PC-3 (cell line): ENCODE measurements at regions not wholly inside any gene's neighbourhood (a gene's known extent, or its start where the extent isn't known, plus 50 kb on each side); places are given as distances from the start of the nearest gene placed in this dataset.

Source experiments
- ATAC-seq: fragments of 200-7000 bp; cut with Tn5 transposase; 2 replicates; pipeline ENCODE4 v1.9.1; 2020; ENCODE audit warnings: mild to moderate bottlenecking, moderate library complexity
- BruUV-seq: library from RNA; stranded (reverse); fragments of 400-500 nt; replicated peaks from 2 replicates; lab custom pipeline; 2021; lab: Mats Ljungman, UMichigan
- CTCF ChIA-PET: fragments of 300-600 bp; sonication (Branson Sonifier 250); formaldehyde crosslinking; loops from one replicate; lab custom pipeline; 2022; ENCODE audit warnings: antibody characterized with exemption; lab: Charles Lee
- POLR2A ChIA-PET: fragments of 300-600 bp; sonication (Branson Sonifier 250); formaldehyde crosslinking; loops from one replicate; lab custom pipeline; 2022; ENCODE audit warnings: antibody characterized with exemption; ENCODE audit not compliant: unreplicated experiment; lab: Charles Lee
- DNase-seq: peaks from one replicate; pipeline ENCODE4 v3.0.0-alpha.2; 2015
- H2AFZ ChIP-seq: fragments of 300-600 bp; sonication (generic); 2 replicates; pipeline ENCODE4 v1.6.0; 2016; ENCODE audit warnings: antibody characterized with exemption, low read length
- H3F3A ChIP-seq: fragments of 300-600 bp; sonication (generic); one replicate; pipeline ENCODE4 v1.6.0; 2017; ENCODE audit warnings: antibody characterized with exemption, low read length, control low read depth, mild to moderate bottlenecking; ENCODE audit not compliant: unreplicated experiment
- H3K27ac ChIP-seq: fragments of 300-600 bp; sonication (generic); 2 replicates; pipeline ENCODE4 v1.5.1; 2016; ENCODE audit warnings: mild to moderate bottlenecking, low read length
- H3K27me3 ChIP-seq: fragments of 300-600 bp; sonication (generic); 2 replicates; pipeline ENCODE4 v1.6.1; 2016; ENCODE audit warnings: low read length, mixed read lengths
- H3K36me3 ChIP-seq: fragments of 300-600 bp; sonication (generic); 2 replicates; pipeline ENCODE4 v1.6.1; 2016; ENCODE audit warnings: low read depth, mixed run types, low read length, mixed read lengths
- H3K4me1 ChIP-seq: fragments of 300-600 bp; sonication (generic); 2 replicates; pipeline ENCODE4 v1.5.1; 2016; ENCODE audit warnings: low read length; ENCODE audit not compliant: insufficient read depth
- H3K4me2 ChIP-seq: fragments of 300-600 bp; sonication (generic); 2 replicates; pipeline ENCODE4 v1.6.0; 2016; ENCODE audit warnings: low read length
- H3K4me3 ChIP-seq: fragments of 300-600 bp; sonication (generic); 2 replicates; pipeline ENCODE4 v1.5.1; 2016; ENCODE audit warnings: mild to moderate bottlenecking, low read length, mixed read lengths
- H3K79me2 ChIP-seq: fragments of 300-600 bp; sonication (generic); 2 replicates; pipeline ENCODE4 v1.6.1; 2017; ENCODE audit warnings: low read length, mixed read lengths
- H3K9ac ChIP-seq: fragments of 300-600 bp; sonication (generic); 2 replicates; pipeline ENCODE4 v1.6.0; 2016; ENCODE audit warnings: mild to moderate bottlenecking, low read length
- H3K9me2 ChIP-seq: fragments of 300-600 bp; sonication (generic); replicated peaks from 2 replicates; pipeline ENCODE4 v1.6.1; 2016; ENCODE audit warnings: mixed run types, low read length, mixed read lengths
- H3K9me3 ChIP-seq: fragments of 300-600 bp; sonication (generic); 2 replicates; pipeline ENCODE4 v1.6.1; 2016; ENCODE audit warnings: low read length, mixed read lengths
- H4K20me1 ChIP-seq: fragments of 300-600 bp; sonication (generic); 2 replicates; pipeline ENCODE4 v1.6.1; 2016; ENCODE audit warnings: low read length, mixed read lengths
- CTCF ChIP-seq: fragments of 300-600 bp; sonication (generic); conservative IDR thresholded peaks from 2 replicates; pipeline ENCODE4 v1.5.1; 2017; ENCODE audit warnings: antibody characterized with exemption, low read depth, mild to moderate bottlenecking, low read length
- EZH2 ChIP-seq: fragments of 300-600 bp; sonication (generic); IDR thresholded peaks from one replicate; pipeline ENCODE4 v1.6.1; 2017; ENCODE audit warnings: antibody characterized with exemption, mild to moderate bottlenecking, low read length; ENCODE audit not compliant: unreplicated experiment
- EZH2phosphoT487 ChIP-seq: fragments of 300-600 bp; sonication (generic); IDR thresholded peaks from 2 replicates; pipeline ENCODE4 v1.6.1; 2018; ENCODE audit warnings: mild to moderate bottlenecking, antibody characterized with exemption, low read length, borderline replicate concordance
- intact Hi-C: fragments of 100-400 bp; cut with micrococcal nuclease; formaldehyde crosslinking; loops from 2 replicates; pipeline ENCODE4 v1.9.0; 2023

DNA sequence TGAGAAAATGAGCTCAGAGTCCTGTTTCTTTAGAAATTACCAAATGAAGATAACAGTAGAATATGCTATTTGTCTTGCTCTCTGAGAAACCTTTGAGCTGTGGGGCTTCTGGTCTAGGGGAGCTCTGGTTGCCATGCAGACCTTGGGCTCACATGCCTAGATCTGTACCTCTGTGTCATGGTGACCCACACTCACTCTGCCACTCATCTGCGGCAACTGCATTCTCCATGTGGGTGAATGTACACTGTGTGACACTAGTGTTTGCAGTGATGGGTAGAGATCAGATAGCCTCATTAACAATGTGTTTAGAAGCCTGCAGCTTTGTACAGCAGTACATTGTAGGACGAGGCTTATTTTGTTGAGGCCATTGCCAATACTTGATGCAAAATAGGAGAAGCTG lies 521.2 kb downstream of the CHSY3 start:
- no peaks in the 10 kb centered on the region for H3K9me3 ChIP-seq
- H4K20me1 ChIP-seq = no peaks in the 10 kb centered on the region
- intact Hi-C loops = no loop called here
- no peak overlapping the region for H3K4me3 ChIP-seq
- no peak overlapping the region for H2AFZ ChIP-seq
- TF ChIP-seq EZH2 (no peak), EZH2phosphoT487 (no peak), CTCF (no peak)
- no peaks in the 10 kb centered on the region for H3K36me3 ChIP-seq
- no peaks in the 10 kb centered on the region for H3K79me2 ChIP-seq
- CTCF ChIA-PET = no interaction called here
- POLR2A ChIA-PET = no interaction called here
- no peak overlapping the region for H3K9ac ChIP-seq
- ATAC-seq = no peak
- no peaks in the 10 kb centered on the region for H3K27me3 ChIP-seq
- BruUV-seq = no TSS peak
- H3K4me2 ChIP-seq = no peak overlapping the region
- H3K27ac ChIP-seq = no peak overlapping the region
- DNase-seq = no peak
- H3K9me2 ChIP-seq = no peaks in the 10 kb centered on the region
- no peaks in the 10 kb centered on the region for H3F3A ChIP-seq
- H3K4me1 ChIP-seq = no peaks in the 10 kb centered on the region

GRCh38 chr5:130424341-130424740 lies 520.1 kb downstream of the CHSY3 start:
- H3K27me3 ChIP-seq = no peaks in the 10 kb centered on the region
- ATAC-seq (no peak), DNase-seq (no peak)
- no TSS peak for BruUV-seq
- no peak for TF ChIP-seq EZH2
- no peak for TF ChIP-seq CTCF
- no peak for TF ChIP-seq EZH2phosphoT487
- intact Hi-C loops = no loop called here
- H3K4me2 ChIP-seq = no peak overlapping the region
- no peaks in the 10 kb centered on the region for H3K9me3 ChIP-seq
- ChIA-PET CTCF (no interaction called here), POLR2A (no interaction called here)
- H3K4me1 ChIP-seq = no peaks in the 10 kb centered on the region
- H3K9ac ChIP-seq = no peak overlapping the region
- no peaks in the 10 kb centered on the region for H3K9me2 ChIP-seq
- no peaks in the 10 kb centered on the region for H3K79me2 ChIP-seq
- H4K20me1 ChIP-seq = no peaks in the 10 kb centered on the region
- H3K36me3 ChIP-seq = no peaks in the 10 kb centered on the region
- H3K27ac ChIP-seq = no peak overlapping the region
- H3K4me3 ChIP-seq = no peak overlapping the region
- H3F3A ChIP-seq = no peaks in the 10 kb centered on the region
- H2AFZ ChIP-seq = no peak overlapping the region

- no peak overlapping the region for H3K4me2 ChIP-seq
- no peak overlapping the region for H2AFZ ChIP-seq
- H3F3A ChIP-seq = no peaks in the 10 kb centered on the region
- DNase-seq = no peak
- intact Hi-C loops = loop anchor here (5.0 kb wide), 2 partner anchors 116 to 319 kb away; no protein-coding TSS in a partner anchor
- no peaks in the 10 kb centered on the region for H3K9me3 ChIP-seq
- no peak for ATAC-seq
- H3K79me2 ChIP-seq = no peaks in the 10 kb centered on the region
- no peaks in the 10 kb centered on the region for H3K36me3 ChIP-seq
- no peaks in the 10 kb centered on the region for H3K27me3 ChIP-seq
- peaks cover 15% of the 10 kb centered on the region for H3K4me1 ChIP-seq
- no peak overlapping the region for H3K27ac ChIP-seq
- H4K20me1 ChIP-seq = no peaks in the 10 kb centered on the region
- H3K4me3 ChIP-seq = no peak overlapping the region
- POLR2A ChIA-PET = interaction anchor here (0.6 kb wide), 1 partner anchor 180 kb away, joined by 4 read pairs; no protein-coding TSS in a partner anchor
- H3K9ac ChIP-seq = no peak overlapping the region
- no TSS peak for BruUV-seq
- no peaks in the 10 kb centered on the region for H3K9me2 ChIP-seq
- CTCF ChIA-PET = no interaction called here
- TF ChIP-seq CTCF = no peak
- TF ChIP-seq EZH2phosphoT487 = no peak
- TF ChIP-seq EZH2 = no peak
These were observed 498.6 kb downstream of the CHSY3 start for GRCh38 chr5:130402906-130403305.
